Stomach (tissue), 4 donors: ENCODE measurements at regions not wholly inside any gene's neighbourhood (a gene's known extent, or its start where the extent isn't known, plus 50 kb on each side); places are given as distances from the start of the nearest gene placed in this dataset.

Experiments
- CTCF ChIP-seq, 7 experiments: fragments of 450-650 bp in 4 of 7; fragments of 200-600 bp in 3 of 7; sonication (generic) in 3 of 7; IDR thresholded peaks; one replicate each; pipeline ENCODE4 v1.5.1; 2016 to 2019; ENCODE audit warnings: antibody characterized with exemption in 7 of 7, control low read depth in 2 of 7, mild to moderate bottlenecking in 1 of 7
- POLR2A ChIP-seq, 4 donors: fragments of 450-650 bp; IDR thresholded peaks; one replicate each; pipeline ENCODE4 v1.6.1; 2016; ENCODE audit warnings: antibody characterized with exemption in 4 of 4, control low read depth in 2 of 4, mild to moderate bottlenecking in 1 of 4, moderate library complexity in 1 of 4

- TF ChIP-seq CTCF (IDR thresholded peaks at IDR 0.05): no peak
- no peak for TF ChIP-seq POLR2A (IDR thresholded peaks at IDR 0.05)
Observed at GRCh38 chr2:11919953-11920352, 173.5 kb downstream of the LPIN1 start.
